ENCODE measurements at regions not wholly inside any gene's neighbourhood (a gene's known extent, or its start where the extent isn't known, plus 50 kb on each side); places are given as distances from the start of the nearest gene placed in this dataset.

GRCh38 chr10:28219251-28219650 lies 83.6 kb downstream of the MPP7 start:
- Histone ChIP-seq H3K27ac (ENCODE audit: low read length) (no peak overlapping the region), H3K27me3 (ENCODE audit: control insufficient read depth in 1 of 2, insufficient read depth in 2 of 2, low read length in 2 of 2) (no peaks in the 10 kb centered on the region), H3K4me1 (ENCODE audit: control insufficient read depth, insufficient read depth, low read length) (peaks cover 5% of the 10 kb centered on the region), H3K36me3 (ENCODE audit: control insufficient read depth in 2 of 2, insufficient read depth in 2 of 2, low read length in 2 of 2) (no peaks in the 10 kb centered on the region), H3K4me3 (ENCODE audit: low read length in 2 of 2) (no peak overlapping the region), H3K9ac (ENCODE audit: low read length in 2 of 2) (no peak overlapping the region), H3K9me3 (ENCODE audit: control insufficient read depth in 2 of 2, low read length in 2 of 2) (no peaks in the 10 kb centered on the region)

GRCh38 chr10:28217848-28218247 lies 85.0 kb downstream of the MPP7 start:
- Histone ChIP-seq H3K9ac (ENCODE audit: low read length in 2 of 2) (no peak overlapping the region), H3K4me1 (ENCODE audit: control insufficient read depth, insufficient read depth, low read length) (peaks cover 5% of the 10 kb centered on the region), H3K4me3 (ENCODE audit: low read length in 2 of 2) (peak overlapping the region; percentile 18 to 44), H3K27me3 (ENCODE audit: control insufficient read depth in 1 of 2, insufficient read depth in 2 of 2, low read length in 2 of 2) (no peaks in the 10 kb centered on the region), H3K9me3 (ENCODE audit: control insufficient read depth in 2 of 2, low read length in 2 of 2) (no peaks in the 10 kb centered on the region), H3K27ac (ENCODE audit: low read length) (no peak overlapping the region), H3K36me3 (ENCODE audit: control insufficient read depth in 2 of 2, insufficient read depth in 2 of 2, low read length in 2 of 2) (no peaks in the 10 kb centered on the region)

- peaks cover 0 to 3% of the 10 kb centered on the region in 2 donors for H3K36me3 ChIP-seq (ENCODE audit: control insufficient read depth in 2 of 2, insufficient read depth in 2 of 2, low read length in 2 of 2)
- no peak overlapping the region for H3K4me3 ChIP-seq (ENCODE audit: low read length in 2 of 2)
- no peak overlapping the region for H3K27ac ChIP-seq (ENCODE audit: low read length)
- peaks cover 5% of the 10 kb centered on the region for H3K4me1 ChIP-seq (ENCODE audit: control insufficient read depth, insufficient read depth, low read length)
- no peak overlapping the region for H3K9ac ChIP-seq (ENCODE audit: low read length in 2 of 2)
- no peaks in the 10 kb centered on the region for H3K27me3 ChIP-seq (ENCODE audit: control insufficient read depth in 1 of 2, insufficient read depth in 2 of 2, low read length in 2 of 2)
- no peaks in the 10 kb centered on the region for H3K9me3 ChIP-seq (ENCODE audit: control insufficient read depth in 2 of 2, low read length in 2 of 2)
Measured at GRCh38 chr10:28215930-28216329, 86.9 kb downstream of the MPP7 start.

GRCh38 chr10:28214219-28214618 lies 88.6 kb downstream of the MPP7 start:
- Histone ChIP-seq H3K9ac (ENCODE audit: low read length in 2 of 2) (no peak overlapping the region), H3K27ac (ENCODE audit: low read length) (no peak overlapping the region), H3K27me3 (ENCODE audit: control insufficient read depth in 1 of 2, insufficient read depth in 2 of 2, low read length in 2 of 2) (no peaks in the 10 kb centered on the region), H3K9me3 (ENCODE audit: control insufficient read depth in 2 of 2, low read length in 2 of 2) (no peaks in the 10 kb centered on the region), H3K36me3 (ENCODE audit: control insufficient read depth in 2 of 2, insufficient read depth in 2 of 2, low read length in 2 of 2) (peaks cover 0 to 3% of the 10 kb centered on the region in 2 donors), H3K4me3 (ENCODE audit: low read length in 2 of 2) (no peak overlapping the region), H3K4me1 (ENCODE audit: control insufficient read depth, insufficient read depth, low read length) (peaks cover 5% of the 10 kb centered on the region)

GRCh38 chr10:28211759-28212158 lies 91.1 kb downstream of the MPP7 start:
- H3K4me3 ChIP-seq (ENCODE audit: low read length in 2 of 2), result no peak overlapping the region
- H3K4me1 ChIP-seq (ENCODE audit: control insufficient read depth, insufficient read depth, low read length), result no peaks in the 10 kb centered on the region
- H3K27me3 ChIP-seq (ENCODE audit: control insufficient read depth in 1 of 2, insufficient read depth in 2 of 2, low read length in 2 of 2), result no peaks in the 10 kb centered on the region
- H3K27ac ChIP-seq (ENCODE audit: low read length), result no peak overlapping the region
- H3K9me3 ChIP-seq (ENCODE audit: control insufficient read depth in 2 of 2, low read length in 2 of 2), result peaks cover 0 to 5% of the 10 kb centered on the region in 2 donors
- H3K9ac ChIP-seq (ENCODE audit: low read length in 2 of 2), result no peak overlapping the region
- peaks cover 4 to 10% of the 10 kb centered on the region in 2 donors for H3K36me3 ChIP-seq (ENCODE audit: control insufficient read depth in 2 of 2, insufficient read depth in 2 of 2, low read length in 2 of 2)

- no peak overlapping the region for H3K4me3 ChIP-seq (ENCODE audit: low read length in 2 of 2)
Measured at GRCh38 chr10:28207799-28208198, 95.1 kb downstream of the MPP7 start.

GRCh38 chr10:28202941-28203352 lies 99.9 kb downstream of the MPP7 start:
- Histone ChIP-seq H3K9ac (ENCODE audit: low read length in 2 of 2) (peak overlapping the region in 1 of 2 donors; percentile 32), H3K4me3 (ENCODE audit: low read length in 2 of 2) (peak overlapping the region; percentile 40 to 47), H3K36me3 (ENCODE audit: control insufficient read depth in 2 of 2, insufficient read depth in 2 of 2, low read length in 2 of 2) (peaks cover 2 to 3% of the 10 kb centered on the region in 2 donors), H3K4me1 (ENCODE audit: control insufficient read depth, insufficient read depth, low read length) (peaks cover 11% of the 10 kb centered on the region), H3K27me3 (ENCODE audit: control insufficient read depth in 1 of 2, insufficient read depth in 2 of 2, low read length in 2 of 2) (no peaks in the 10 kb centered on the region), H3K9me3 (ENCODE audit: control insufficient read depth in 2 of 2, low read length in 2 of 2) (peaks cover 0 to 1% of the 10 kb centered on the region in 2 donors), H3K27ac (ENCODE audit: low read length) (no peak overlapping the region)

More at GRCh38 chr10:28207799-28208198, 95.1 kb downstream of the MPP7 start:
- Histone ChIP-seq H3K9me3 (ENCODE audit: control insufficient read depth in 2 of 2, low read length in 2 of 2) (peaks cover 0 to 5% of the 10 kb centered on the region in 2 donors), H3K27me3 (ENCODE audit: control insufficient read depth in 1 of 2, insufficient read depth in 2 of 2, low read length in 2 of 2) (no peaks in the 10 kb centered on the region), H3K4me1 (ENCODE audit: control insufficient read depth, insufficient read depth, low read length) (peaks cover 3% of the 10 kb centered on the region), H3K27ac (ENCODE audit: low read length) (no peak overlapping the region), H3K36me3 (ENCODE audit: control insufficient read depth in 2 of 2, insufficient read depth in 2 of 2, low read length in 2 of 2) (peaks cover 5 to 13% of the 10 kb centered on the region in 2 donors), H3K9ac (ENCODE audit: low read length in 2 of 2) (no peak overlapping the region)

GRCh38 chr10:28201410-28202400 lies 101.2 kb downstream of the MPP7 start:
- H3K27ac ChIP-seq (ENCODE audit: low read length), result peak overlapping the region; percentile 20
- H3K4me3 ChIP-seq (ENCODE audit: low read length in 2 of 2), result peak overlapping the region; percentile 40 to 47
- H3K9me3 ChIP-seq (ENCODE audit: control insufficient read depth in 2 of 2, low read length in 2 of 2), result no peaks in the 10 kb centered on the region
- H3K36me3 ChIP-seq (ENCODE audit: control insufficient read depth in 2 of 2, insufficient read depth in 2 of 2, low read length in 2 of 2), result peaks cover 2 to 3% of the 10 kb centered on the region in 2 donors
- peaks cover 11% of the 10 kb centered on the region for H3K4me1 ChIP-seq (ENCODE audit: control insufficient read depth, insufficient read depth, low read length)
- no peaks in the 10 kb centered on the region for H3K27me3 ChIP-seq (ENCODE audit: control insufficient read depth in 1 of 2, insufficient read depth in 2 of 2, low read length in 2 of 2)
- peak overlapping the region in 1 of 2 donors; percentile 27 for H3K9ac ChIP-seq (ENCODE audit: low read length in 2 of 2)

GRCh38 chr10:28200775-28201174 lies 102.1 kb downstream of the MPP7 start:
- Histone ChIP-seq H3K27ac (ENCODE audit: low read length) (no peak overlapping the region), H3K9ac (ENCODE audit: low read length in 2 of 2) (peak overlapping the region in 1 of 2 donors; percentile 27), H3K27me3 (ENCODE audit: control insufficient read depth in 1 of 2, insufficient read depth in 2 of 2, low read length in 2 of 2) (no peaks in the 10 kb centered on the region), H3K4me3 (ENCODE audit: low read length in 2 of 2) (no peak overlapping the region), H3K9me3 (ENCODE audit: control insufficient read depth in 2 of 2, low read length in 2 of 2) (no peaks in the 10 kb centered on the region), H3K4me1 (ENCODE audit: control insufficient read depth, insufficient read depth, low read length) (peaks cover 11% of the 10 kb centered on the region), H3K36me3 (ENCODE audit: control insufficient read depth in 2 of 2, insufficient read depth in 2 of 2, low read length in 2 of 2) (peaks cover 1 to 3% of the 10 kb centered on the region in 2 donors)

- H3K27me3 ChIP-seq (ENCODE audit: control insufficient read depth in 1 of 2, insufficient read depth in 2 of 2, low read length in 2 of 2), result no peaks in the 10 kb centered on the region
- H3K9ac ChIP-seq (ENCODE audit: low read length in 2 of 2), result no peak overlapping the region
- no peak overlapping the region for H3K27ac ChIP-seq (ENCODE audit: low read length)
- no peaks in the 10 kb centered on the region for H3K9me3 ChIP-seq (ENCODE audit: control insufficient read depth in 2 of 2, low read length in 2 of 2)
- H3K4me1 ChIP-seq (ENCODE audit: control insufficient read depth, insufficient read depth, low read length), result peaks cover 11% of the 10 kb centered on the region
- no peak overlapping the region for H3K4me3 ChIP-seq (ENCODE audit: low read length in 2 of 2)
- H3K36me3 ChIP-seq (ENCODE audit: control insufficient read depth in 2 of 2, insufficient read depth in 2 of 2, low read length in 2 of 2), result no peaks in the 10 kb centered on the region
Measured at GRCh38 chr10:28199941-28200340, 102.9 kb downstream of the MPP7 start.

GRCh38 chr10:28190196-28190595 lies 112.7 kb downstream of the MPP7 start:
- Histone ChIP-seq H3K27me3 (ENCODE audit: control insufficient read depth in 1 of 2, insufficient read depth in 2 of 2, low read length in 2 of 2) (no peaks in the 10 kb centered on the region), H3K4me1 (ENCODE audit: control insufficient read depth, insufficient read depth, low read length) (no peaks in the 10 kb centered on the region), H3K9me3 (ENCODE audit: control insufficient read depth in 2 of 2, low read length in 2 of 2) (no peaks in the 10 kb centered on the region), H3K4me3 (ENCODE audit: low read length in 2 of 2) (no peak overlapping the region), H3K9ac (ENCODE audit: low read length in 2 of 2) (no peak overlapping the region), H3K27ac (ENCODE audit: low read length) (no peak overlapping the region), H3K36me3 (ENCODE audit: control insufficient read depth in 2 of 2, insufficient read depth in 2 of 2, low read length in 2 of 2) (no peaks in the 10 kb centered on the region)

Measured in stomach smooth muscle (tissue), 2 donors.